Epithelial cell of esophagus (primary cell): ENCODE measurements at regions not wholly inside any gene's neighbourhood (a gene's known extent, or its start where the extent isn't known, plus 50 kb on each side); places are given as distances from the start of the nearest gene placed in this dataset.

ENCODE experiments used
- DNase-seq: peaks from one replicate; pipeline ENCODE4 v3.0.0; 2010; ENCODE audit warnings: low read depth
- H3K4me3 ChIP-seq: 2 replicates; pipeline ENCODE4 v1.5.1; 2011; ENCODE audit warnings: mild to moderate bottlenecking, low read length, control low read depth
- TF ChIP-seq, protein P1 (sequence below): IDR thresholded peaks from 2 replicates; pipeline ENCODE4 v1.5.1; 2011; ENCODE audit warnings: low read depth, mild to moderate bottlenecking, low read length, control low read depth, inconsistent platforms; ENCODE audit not compliant: insufficient read depth; ENCODE audit errors: missing control alignments

DNA sequence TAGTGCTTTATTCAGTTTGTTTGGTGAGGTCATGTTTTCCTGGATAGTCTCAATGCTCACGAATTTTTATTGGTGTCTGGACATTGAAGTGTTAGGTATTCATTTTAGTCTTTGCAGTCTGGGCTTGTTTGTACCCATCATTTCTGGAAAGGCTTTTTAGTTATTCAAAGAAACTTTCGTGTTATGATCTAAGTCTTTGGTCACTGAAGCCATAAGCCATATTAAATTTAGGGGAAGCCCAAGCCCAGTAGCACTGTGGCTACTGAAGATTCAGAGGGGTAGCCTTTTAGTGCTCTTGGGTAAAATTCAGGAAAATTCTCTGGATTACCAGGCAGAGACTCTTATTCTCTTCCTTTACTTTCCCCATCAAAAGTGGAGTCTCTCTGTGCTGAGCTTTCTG, 56.2 kb upstream of the PEX5L start:
- DNase-seq, result no peak
- TF ChIP-seq, protein P1, sequence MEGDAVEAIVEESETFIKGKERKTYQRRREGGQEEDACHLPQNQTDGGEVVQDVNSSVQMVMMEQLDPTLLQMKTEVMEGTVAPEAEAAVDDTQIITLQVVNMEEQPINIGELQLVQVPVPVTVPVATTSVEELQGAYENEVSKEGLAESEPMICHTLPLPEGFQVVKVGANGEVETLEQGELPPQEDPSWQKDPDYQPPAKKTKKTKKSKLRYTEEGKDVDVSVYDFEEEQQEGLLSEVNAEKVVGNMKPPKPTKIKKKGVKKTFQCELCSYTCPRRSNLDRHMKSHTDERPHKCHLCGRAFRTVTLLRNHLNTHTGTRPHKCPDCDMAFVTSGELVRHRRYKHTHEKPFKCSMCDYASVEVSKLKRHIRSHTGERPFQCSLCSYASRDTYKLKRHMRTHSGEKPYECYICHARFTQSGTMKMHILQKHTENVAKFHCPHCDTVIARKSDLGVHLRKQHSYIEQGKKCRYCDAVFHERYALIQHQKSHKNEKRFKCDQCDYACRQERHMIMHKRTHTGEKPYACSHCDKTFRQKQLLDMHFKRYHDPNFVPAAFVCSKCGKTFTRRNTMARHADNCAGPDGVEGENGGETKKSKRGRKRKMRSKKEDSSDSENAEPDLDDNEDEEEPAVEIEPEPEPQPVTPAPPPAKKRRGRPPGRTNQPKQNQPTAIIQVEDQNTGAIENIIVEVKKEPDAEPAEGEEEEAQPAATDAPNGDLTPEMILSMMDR, result no peak
- no peak overlapping the region for H3K4me3 ChIP-seq

DNA sequence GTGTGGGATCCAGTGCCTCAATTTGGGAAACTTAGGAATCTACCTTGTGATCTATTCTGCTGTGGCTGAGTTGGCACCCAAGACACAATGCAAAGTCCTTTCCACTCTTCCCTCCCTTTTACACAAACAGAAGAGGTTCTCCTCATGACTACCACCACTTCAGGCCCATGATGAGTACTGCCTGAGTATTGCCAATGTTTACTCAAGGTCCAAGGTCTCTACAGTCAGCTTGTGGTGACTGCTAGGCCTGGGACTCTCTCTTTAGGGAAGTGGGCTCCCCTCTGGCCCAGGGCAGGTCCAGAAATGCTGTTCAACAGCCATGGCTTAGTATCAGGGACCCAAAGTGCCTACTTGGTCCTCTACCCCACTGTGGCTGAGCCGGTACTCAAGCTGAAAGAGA, 56.8 kb upstream of the PEX5L start:
- TF ChIP-seq, protein P1, result no peak
- no peak for DNase-seq
- H3K4me3 ChIP-seq, result no peak overlapping the region

DNA sequence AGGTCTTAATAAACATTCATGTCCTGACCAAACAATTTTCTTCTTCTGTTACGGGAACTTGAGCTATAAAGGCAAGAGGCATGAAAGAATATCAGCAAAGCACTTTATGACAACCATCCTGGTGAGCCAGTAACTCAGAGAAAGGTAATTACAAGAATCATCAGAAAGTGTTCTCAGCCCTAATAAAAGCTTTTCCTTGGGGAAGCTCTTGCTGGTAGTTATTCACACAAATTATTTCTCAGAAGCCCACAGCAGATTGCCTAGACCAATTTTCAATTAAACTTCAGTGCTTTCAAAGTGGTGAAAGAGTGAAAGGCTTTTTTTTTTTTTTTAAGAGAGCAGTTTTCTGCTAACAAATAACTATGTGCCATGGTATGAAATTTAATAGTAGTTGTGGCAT, 60.9 kb upstream of the PEX5L start:
- DNase-seq, result no peak
- H3K4me3 ChIP-seq, result no peak overlapping the region
- TF ChIP-seq, protein P1, result no peak

DNA sequence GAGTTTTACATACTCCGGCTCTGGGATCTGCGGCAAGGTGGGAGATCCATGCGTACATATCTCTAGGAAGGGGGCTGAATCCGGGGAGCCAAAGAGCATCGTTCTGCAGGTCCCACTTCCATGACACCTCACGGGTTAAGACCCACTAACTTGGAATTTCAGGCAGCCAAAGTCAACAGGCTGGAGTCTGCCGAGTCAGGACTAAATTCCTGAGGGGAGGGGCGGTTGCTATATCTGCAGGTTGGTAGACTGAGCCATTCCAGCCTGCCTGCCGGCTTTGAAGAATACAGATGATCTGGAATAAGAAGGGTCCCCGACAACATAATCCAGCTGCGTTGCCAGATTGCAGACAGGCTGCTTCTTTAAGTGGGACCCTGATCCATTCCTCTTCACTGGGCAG, 65.4 kb upstream of the PEX5L start:
- DNase-seq, result peak; percentile 16
- TF ChIP-seq, protein P1, result no peak
- H3K4me3 ChIP-seq, result no peak overlapping the region

DNA sequence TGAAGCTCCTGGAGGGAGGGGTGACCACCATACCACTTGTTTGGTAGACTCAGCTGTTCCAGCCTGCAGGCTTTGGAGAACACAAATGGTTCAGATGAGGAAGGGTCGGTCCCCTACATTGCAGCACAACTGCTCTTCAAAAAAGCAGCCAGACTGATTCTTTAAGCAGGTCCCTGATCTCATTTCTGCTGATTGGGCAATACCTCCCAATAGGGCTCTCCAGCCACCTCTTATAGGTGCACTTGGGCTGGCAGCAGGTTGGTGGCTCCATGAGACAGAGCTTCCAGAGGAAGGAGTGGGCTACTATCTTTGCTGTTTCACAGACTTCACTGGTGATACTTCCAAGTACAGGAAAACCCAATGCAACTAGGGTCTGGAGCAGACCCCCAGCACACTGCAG, 65.9 kb upstream of the PEX5L start:
- TF ChIP-seq, protein P1, result no peak
- H3K4me3 ChIP-seq, result no peak overlapping the region
- no peak for DNase-seq

DNA sequence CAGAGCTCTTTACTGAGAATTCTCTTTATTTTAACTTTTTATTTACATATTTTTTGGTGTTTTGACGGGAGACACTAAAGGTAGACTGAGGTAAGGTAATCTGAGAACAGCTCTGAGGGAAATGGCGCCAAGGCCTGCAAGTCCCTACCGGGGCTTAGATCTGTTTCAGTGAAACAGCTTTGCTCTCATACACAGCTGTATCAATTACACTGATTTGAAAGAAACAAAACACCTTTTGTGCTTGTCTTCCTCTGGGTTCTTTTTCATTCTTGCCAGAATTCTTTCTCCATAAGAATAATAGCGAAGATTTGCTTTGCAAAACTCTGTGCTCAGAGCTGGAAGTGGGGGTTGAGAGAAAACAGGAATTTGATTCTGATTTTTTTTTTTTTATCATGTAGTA, 79.5 kb upstream of the PEX5L start:
- TF ChIP-seq, protein P1, result no peak
- DNase-seq, result no peak
- no peak overlapping the region for H3K4me3 ChIP-seq

DNA sequence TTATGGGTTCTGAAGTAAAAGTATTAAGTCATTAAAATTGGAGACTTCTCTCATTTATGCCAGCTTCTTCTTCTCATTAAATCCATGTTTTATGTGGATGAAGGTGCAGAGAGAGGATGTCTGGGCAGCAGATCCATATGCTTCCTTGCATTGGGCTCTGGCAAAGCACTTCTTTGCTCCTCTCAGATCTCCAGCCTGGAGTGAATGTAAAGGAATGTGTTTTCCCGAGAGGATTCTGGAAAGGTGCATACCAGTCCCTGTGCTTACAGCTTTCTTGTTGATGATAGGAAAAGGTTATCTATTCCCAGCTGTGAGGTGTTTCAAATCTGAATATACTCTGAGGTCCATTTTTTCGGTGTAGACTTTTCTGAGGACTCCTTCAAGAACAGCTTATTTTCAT, 79.9 kb upstream of the PEX5L start:
- TF ChIP-seq, protein P1, result no peak
- no peak for DNase-seq
- no peak overlapping the region for H3K4me3 ChIP-seq
